Thyroid gland (tissue), 4 donors: ENCODE measurements at regions not wholly inside any gene's neighbourhood (a gene's known extent, or its start where the extent isn't known, plus 50 kb on each side); places are given as distances from the start of the nearest gene placed in this dataset.

Source experiments
- POLR2A ChIP-seq, 2 donors: fragments of 450-650 bp; IDR thresholded peaks; one replicate each; pipeline ENCODE4 v1.6.1; 2017; ENCODE audit warnings: antibody characterized with exemption in 2 of 2, mild to moderate bottlenecking in 2 of 2, moderate library complexity in 1 of 2
- TF ChIP-seq, protein P1 (sequence below), 6 experiments: fragments of 200-600 bp in 3 of 6; fragments of 450-650 bp in 3 of 6; sonication (generic) in 3 of 6; IDR thresholded peaks; one replicate each; pipeline ENCODE4 v1.5.1; 2016 to 2019; ENCODE audit warnings: antibody characterized with exemption in 6 of 6, mild to moderate bottlenecking in 2 of 6, inconsistent platforms in 1 of 6, moderate library complexity in 1 of 6

DNA sequence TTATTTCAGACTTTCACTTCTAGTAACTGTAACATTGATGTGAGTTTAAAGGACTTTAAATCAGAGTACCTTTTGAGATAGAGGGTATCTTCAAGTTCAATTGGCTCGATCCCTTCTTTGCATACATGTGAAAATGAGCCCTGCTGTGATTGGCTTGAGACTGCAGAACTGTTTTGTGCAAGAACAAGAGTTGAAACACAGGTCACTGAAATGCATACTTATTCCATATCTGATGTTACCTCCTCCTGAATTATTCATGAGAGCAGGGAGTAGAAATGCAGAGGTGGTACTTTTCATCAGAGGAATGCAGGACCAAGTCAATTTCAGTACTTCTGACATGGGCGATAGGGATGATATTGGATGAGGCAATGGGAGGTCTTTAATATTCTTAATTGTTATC, 459.5 kb downstream of the TLR4 start:
- TF ChIP-seq, protein P1, sequence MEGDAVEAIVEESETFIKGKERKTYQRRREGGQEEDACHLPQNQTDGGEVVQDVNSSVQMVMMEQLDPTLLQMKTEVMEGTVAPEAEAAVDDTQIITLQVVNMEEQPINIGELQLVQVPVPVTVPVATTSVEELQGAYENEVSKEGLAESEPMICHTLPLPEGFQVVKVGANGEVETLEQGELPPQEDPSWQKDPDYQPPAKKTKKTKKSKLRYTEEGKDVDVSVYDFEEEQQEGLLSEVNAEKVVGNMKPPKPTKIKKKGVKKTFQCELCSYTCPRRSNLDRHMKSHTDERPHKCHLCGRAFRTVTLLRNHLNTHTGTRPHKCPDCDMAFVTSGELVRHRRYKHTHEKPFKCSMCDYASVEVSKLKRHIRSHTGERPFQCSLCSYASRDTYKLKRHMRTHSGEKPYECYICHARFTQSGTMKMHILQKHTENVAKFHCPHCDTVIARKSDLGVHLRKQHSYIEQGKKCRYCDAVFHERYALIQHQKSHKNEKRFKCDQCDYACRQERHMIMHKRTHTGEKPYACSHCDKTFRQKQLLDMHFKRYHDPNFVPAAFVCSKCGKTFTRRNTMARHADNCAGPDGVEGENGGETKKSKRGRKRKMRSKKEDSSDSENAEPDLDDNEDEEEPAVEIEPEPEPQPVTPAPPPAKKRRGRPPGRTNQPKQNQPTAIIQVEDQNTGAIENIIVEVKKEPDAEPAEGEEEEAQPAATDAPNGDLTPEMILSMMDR (IDR thresholded peaks at IDR 0.05) = no peak
- no peak for TF ChIP-seq POLR2A (IDR thresholded peaks at IDR 0.05)
